Globus pallidus (tissue), 1 donor: ENCODE measurements at regions not wholly inside any gene's neighbourhood (a gene's known extent, or its start where the extent isn't known, plus 50 kb on each side); places are given as distances from the start of the nearest gene placed in this dataset.
"Not testable (repeated sequence)": the region's sequence is repeated elsewhere in the genome, so short reads cannot be mapped to it uniquely, and the experiment has no call there.

ENCODE experiments used
- DNase-seq: peaks from one replicate; pipeline ENCODE4 v3.0.0-alpha.2; 2015; ENCODE audit warnings: low spot score

GRCh38 chr1:208943291-208943690 is 640.2 kb upstream of the CAMK1G start:
- no peak for DNase-seq

- DNase-seq: no peak
These were observed 638.5 kb upstream of the CAMK1G start for GRCh38 chr1:208944981-208945451.

- DNase-seq: no peak
These were observed 633.3 kb upstream of the CAMK1G start for GRCh38 chr1:208950206-208950605.

GRCh38 chr1:208951026-208951525 is 632.4 kb upstream of the CAMK1G start:
- DNase-seq: no peak

- DNase-seq: no peak
These were observed 631.6 kb upstream of the CAMK1G start for GRCh38 chr1:208951908-208952307.

GRCh38 chr1:208962867-208963266 is 620.6 kb upstream of the CAMK1G start:
- DNase-seq: no peak

- no peak for DNase-seq
These were observed 618.2 kb upstream of the CAMK1G start for GRCh38 chr1:208965351-208965750.

- no peak for DNase-seq
These were observed 616.2 kb upstream of the CAMK1G start for GRCh38 chr1:208967334-208967733.

- DNase-seq: no peak
These were observed 608.8 kb upstream of the CAMK1G start for GRCh38 chr1:208974717-208975116.

- DNase-seq: no peak
These were observed 608.1 kb upstream of the CAMK1G start for GRCh38 chr1:208975456-208975855.

GRCh38 chr1:208977012-208977411 is 606.5 kb upstream of the CAMK1G start:
- no peak for DNase-seq

- no peak for DNase-seq
These were observed 605.8 kb upstream of the CAMK1G start for GRCh38 chr1:208977638-208978256.

GRCh38 chr1:208979776-208980175 is 603.7 kb upstream of the CAMK1G start:
- no peak for DNase-seq

- no peak for DNase-seq
These were observed 602.9 kb upstream of the CAMK1G start for GRCh38 chr1:208980605-208981004.

- no peak for DNase-seq
These were observed 598.3 kb upstream of the CAMK1G start for GRCh38 chr1:208985231-208985630.

GRCh38 chr1:208988811-208989222 is 594.7 kb upstream of the CAMK1G start:
- DNase-seq: no peak

GRCh38 chr1:208990456-208990855 is 593.1 kb upstream of the CAMK1G start:
- DNase-seq: no peak

GRCh38 chr1:208997053-208997452 is 586.5 kb upstream of the CAMK1G start:
- not testable (repeated sequence) for DNase-seq

- DNase-seq: no peak
These were observed 585.7 kb upstream of the CAMK1G start for GRCh38 chr1:208997726-208998312.

- no peak for DNase-seq
These were observed 574.9 kb upstream of the CAMK1G start for GRCh38 chr1:209008586-209008985.

- DNase-seq: no peak
These were observed 572.9 kb upstream of the CAMK1G start for GRCh38 chr1:209010475-209011230.

- no peak for DNase-seq
These were observed 570.9 kb upstream of the CAMK1G start for GRCh38 chr1:209012443-209013196.
